HUES6 (cell line): ENCODE measurements at regions not wholly inside any gene's neighbourhood (a gene's known extent, or its start where the extent isn't known, plus 50 kb on each side); places are given as distances from the start of the nearest gene placed in this dataset.
"Not testable (repeated sequence)": the region's sequence is repeated elsewhere in the genome, so short reads cannot be mapped to it uniquely, and the experiment has no call there.

ENCODE experiments used
- H3K27ac ChIP-seq: 2 replicates; pipeline ENCODE4 v1.7.0; 2013; ENCODE audit warnings: low read depth, mild to moderate bottlenecking, low read length, inconsistent platforms
- H3K27me3 ChIP-seq: 2 replicates; pipeline ENCODE4 v1.6.1; 2013; ENCODE audit warnings: low read length; ENCODE audit not compliant: control insufficient read depth, insufficient read depth
- H3K36me3 ChIP-seq: 2 replicates; pipeline ENCODE4 v1.6.1; 2013; ENCODE audit warnings: low read length; ENCODE audit not compliant: control insufficient read depth, insufficient read depth
- H3K4me1 ChIP-seq: 2 replicates; pipeline ENCODE4 v1.6.1; 2013; ENCODE audit warnings: low read length; ENCODE audit not compliant: control insufficient read depth, insufficient read depth
- H3K4me3 ChIP-seq: 2 replicates; pipeline ENCODE4 v1.5.1; 2013; ENCODE audit warnings: low read depth, low read length
- H3K9ac ChIP-seq: one replicate; pipeline ENCODE4 v1.6.1; 2013; ENCODE audit warnings: mild to moderate bottlenecking, low read length
- H3K9me3 ChIP-seq: 2 replicates; pipeline ENCODE4 v1.6.1; 2013; ENCODE audit warnings: low read depth, low read length; ENCODE audit not compliant: control insufficient read depth, insufficient read depth

DNA sequence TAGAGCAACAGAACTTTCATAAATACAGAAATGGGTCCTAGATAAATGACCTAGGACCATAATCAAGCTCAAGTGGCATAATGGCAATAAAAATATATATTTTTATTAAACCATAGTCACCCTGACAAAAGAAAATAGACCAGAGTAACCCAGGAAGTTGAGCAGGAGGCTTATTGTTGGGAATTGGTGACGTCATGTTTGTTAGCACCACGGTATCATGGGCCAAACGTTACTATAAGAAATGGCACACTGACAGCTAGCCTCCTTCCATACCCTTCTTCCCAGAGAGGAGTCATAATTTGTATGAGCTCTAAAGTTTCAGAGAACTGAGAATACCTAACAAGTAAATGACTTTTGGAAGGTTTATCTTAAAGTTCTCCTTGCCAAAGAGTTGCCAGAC lies 1698.2 kb downstream of the REEP3 start:
- H3K27ac ChIP-seq: no peak overlapping the region
- H3K9ac ChIP-seq: no peak overlapping the region
- no peaks in the 10 kb centered on the region for H3K9me3 ChIP-seq
- no peaks in the 10 kb centered on the region for H3K36me3 ChIP-seq
- no peaks in the 10 kb centered on the region for H3K27me3 ChIP-seq
- no peak overlapping the region for H3K4me3 ChIP-seq
- H3K4me1 ChIP-seq: no peaks in the 10 kb centered on the region

- Histone ChIP-seq H3K9ac (no peak overlapping the region), H3K27me3 (no peaks in the 10 kb centered on the region), H3K27ac (no peak overlapping the region), H3K4me1 (peaks cover 11% of the 10 kb centered on the region; the same call in 1 of the 2 replicates), H3K4me3 (no peak overlapping the region), H3K9me3 (no peaks in the 10 kb centered on the region), H3K36me3 (no peaks in the 10 kb centered on the region)
Observed at GRCh38 chr10:65231148-65231547, 1694.7 kb upstream of the LRRTM3 start.

DNA sequence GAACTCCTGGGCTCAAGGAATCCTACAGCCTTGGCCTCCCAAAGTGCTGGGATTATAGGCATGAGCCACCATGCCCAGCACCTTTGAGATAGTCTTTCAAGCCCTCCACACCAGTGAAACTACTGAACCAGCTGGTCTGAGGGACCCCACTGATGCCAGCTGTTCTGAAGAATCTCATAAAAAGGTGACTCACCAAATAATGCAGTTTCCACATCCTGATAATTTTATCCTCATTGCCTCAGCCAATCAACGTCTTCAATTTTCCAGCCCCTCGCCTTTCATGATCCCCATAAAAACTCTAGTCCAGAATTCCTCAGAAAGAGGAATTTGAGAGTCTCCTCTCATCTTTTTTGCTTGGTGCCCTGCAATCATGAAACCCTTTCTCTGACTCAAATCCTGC lies 1691.6 kb upstream of the LRRTM3 start:
- peaks cover 11% of the 10 kb centered on the region; the same call in 1 of the 2 replicates for H3K4me1 ChIP-seq
- H3K9ac ChIP-seq: no peak overlapping the region
- no peaks in the 10 kb centered on the region for H3K27me3 ChIP-seq
- H3K27ac ChIP-seq: no peak overlapping the region
- no peaks in the 10 kb centered on the region for H3K36me3 ChIP-seq
- no peaks in the 10 kb centered on the region for H3K9me3 ChIP-seq
- H3K4me3 ChIP-seq: no peak overlapping the region

GRCh38 chr10:65235266-65235665 lies 1690.6 kb upstream of the LRRTM3 start:
- Histone ChIP-seq H3K4me3 (no peak overlapping the region), H3K27me3 (no peaks in the 10 kb centered on the region), H3K9ac (no peak overlapping the region), H3K36me3 (no peaks in the 10 kb centered on the region), H3K27ac (no peak overlapping the region), H3K4me1 (peaks cover 11% of the 10 kb centered on the region; the same call in 1 of the 2 replicates), H3K9me3 (no peaks in the 10 kb centered on the region)

DNA sequence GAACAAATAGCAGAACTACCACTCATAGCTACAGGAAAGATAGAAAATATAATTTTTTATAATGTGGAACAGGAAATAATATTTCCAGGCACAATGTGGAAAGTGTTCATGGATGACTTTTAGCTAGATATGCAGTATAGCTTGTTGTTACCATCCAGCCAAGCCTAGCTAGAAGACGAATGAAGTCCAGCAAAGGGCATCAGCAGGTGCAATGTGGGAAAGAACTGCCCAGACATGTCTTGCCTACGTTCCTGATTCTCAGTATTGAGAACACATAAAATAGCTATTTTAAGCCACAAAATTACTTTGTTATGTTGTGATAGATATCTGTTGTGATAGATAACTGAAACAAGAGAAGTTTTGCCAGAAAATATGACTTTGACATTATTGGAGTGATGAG lies 1690.0 kb upstream of the LRRTM3 start:
- Histone ChIP-seq H3K36me3 (no peaks in the 10 kb centered on the region), H3K9ac (no peak overlapping the region), H3K27me3 (no peaks in the 10 kb centered on the region), H3K4me1 (peaks cover 11% of the 10 kb centered on the region; the same call in 1 of the 2 replicates), H3K9me3 (no peaks in the 10 kb centered on the region), H3K27ac (no peak overlapping the region), H3K4me3 (no peak overlapping the region)

- H3K9me3 ChIP-seq: no peaks in the 10 kb centered on the region
- no peaks in the 10 kb centered on the region for H3K4me1 ChIP-seq
- H3K27ac ChIP-seq: no peak overlapping the region
- no peak overlapping the region for H3K9ac ChIP-seq
- H3K27me3 ChIP-seq: no peaks in the 10 kb centered on the region
- no peak overlapping the region for H3K4me3 ChIP-seq
- no peaks in the 10 kb centered on the region for H3K36me3 ChIP-seq
Observed at GRCh38 chr10:65265451-65265954, 1660.3 kb upstream of the LRRTM3 start.

GRCh38 chr10:65269551-65269950 lies 1656.3 kb upstream of the LRRTM3 start:
- not testable (repeated sequence) for H3K27me3 ChIP-seq, H3K9ac ChIP-seq, H3K4me3 ChIP-seq, H3K27ac ChIP-seq, H3K36me3 ChIP-seq, H3K9me3 ChIP-seq
- peaks cover 15% of the 10 kb centered on the region; the same call in 1 of the 2 replicates for H3K4me1 ChIP-seq

DNA sequence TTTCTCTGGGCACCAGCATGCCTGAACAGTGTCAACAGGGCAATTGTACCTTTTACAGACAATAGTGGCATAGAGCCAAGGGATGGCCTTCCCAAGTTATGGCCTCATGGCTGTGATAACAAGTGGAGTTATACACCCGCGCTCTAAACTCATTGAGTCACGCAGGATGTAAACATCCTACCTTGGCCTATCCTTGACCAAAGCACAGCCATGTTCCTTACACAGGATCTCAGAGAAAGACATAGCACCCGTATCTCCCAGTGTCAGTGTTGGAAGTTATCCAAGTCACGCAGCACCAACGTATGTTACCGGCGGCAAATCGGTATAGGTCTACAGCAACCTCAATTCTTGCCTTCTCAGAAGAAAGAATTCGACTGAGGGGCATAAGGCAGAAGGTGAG lies 1654.9 kb upstream of the LRRTM3 start:
- Histone ChIP-seq H3K4me1 (peaks cover 15% of the 10 kb centered on the region; the same call in 1 of the 2 replicates), H3K27ac (no peak overlapping the region), H3K9me3 (no peaks in the 10 kb centered on the region), H3K4me3 (no peak overlapping the region), H3K27me3 (no peaks in the 10 kb centered on the region), H3K36me3 (no peaks in the 10 kb centered on the region), H3K9ac (no peak overlapping the region)

DNA sequence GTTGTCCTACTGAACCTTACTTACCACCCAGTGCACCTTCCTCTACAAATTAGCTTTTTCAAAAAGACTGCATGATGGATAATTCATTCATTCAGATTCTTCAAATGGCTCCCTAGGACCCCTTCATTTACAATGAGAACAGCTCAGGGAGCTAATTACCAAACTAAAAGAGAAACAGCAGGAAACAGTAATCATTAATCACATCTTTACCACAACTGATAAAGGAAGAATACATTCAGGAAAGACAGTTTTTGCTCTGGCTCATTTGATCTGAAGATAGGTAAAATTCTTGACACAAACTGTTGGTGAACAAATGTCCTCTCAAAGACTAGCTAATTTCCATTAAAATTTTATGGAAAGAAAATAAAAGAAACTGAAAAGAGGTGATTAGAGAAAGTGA lies 1652.7 kb upstream of the LRRTM3 start:
- peaks cover 15% of the 10 kb centered on the region; the same call in 1 of the 2 replicates for H3K4me1 ChIP-seq
- H3K36me3 ChIP-seq: no peaks in the 10 kb centered on the region
- no peaks in the 10 kb centered on the region for H3K27me3 ChIP-seq
- H3K27ac ChIP-seq: no peak overlapping the region
- no peak overlapping the region for H3K4me3 ChIP-seq
- H3K9ac ChIP-seq: no peak overlapping the region
- H3K9me3 ChIP-seq: peaks cover 6% of the 10 kb centered on the region; the same call in 1 of the 2 replicates

DNA sequence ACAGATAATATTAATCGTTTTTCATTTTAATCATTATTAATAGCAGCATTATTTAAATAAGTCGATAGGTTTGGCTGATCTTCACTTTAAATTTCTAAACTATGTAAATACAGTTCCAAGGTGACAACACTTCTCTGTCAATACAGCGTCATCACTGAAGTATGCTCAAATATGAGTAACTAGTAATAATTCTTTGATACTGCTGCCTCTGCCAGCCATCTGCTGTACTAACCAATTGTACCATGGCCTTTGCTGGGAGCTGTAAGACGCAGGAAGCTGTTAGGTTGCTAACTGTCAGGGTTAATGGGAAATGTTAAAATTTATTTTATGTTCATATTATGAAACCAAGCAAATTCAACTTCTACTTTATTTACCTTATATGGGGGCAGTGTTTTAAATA lies 1650.5 kb upstream of the LRRTM3 start:
- peaks cover 15% of the 10 kb centered on the region; the same call in 1 of the 2 replicates for H3K4me1 ChIP-seq
- peaks cover 25% of the 10 kb centered on the region for H3K9me3 ChIP-seq
- no peaks in the 10 kb centered on the region for H3K27me3 ChIP-seq
- H3K9ac ChIP-seq: no peak overlapping the region
- no peak overlapping the region for H3K4me3 ChIP-seq
- H3K27ac ChIP-seq: no peak overlapping the region
- no peaks in the 10 kb centered on the region for H3K36me3 ChIP-seq

GRCh38 chr10:65284495-65285041 lies 1641.3 kb upstream of the LRRTM3 start:
- Histone ChIP-seq H3K9ac (no peak overlapping the region), H3K4me1 (no peaks in the 10 kb centered on the region), H3K36me3 (no peaks in the 10 kb centered on the region), H3K27ac (no peak overlapping the region), H3K27me3 (no peaks in the 10 kb centered on the region), H3K4me3 (no peak overlapping the region), H3K9me3 (peaks cover 17% of the 10 kb centered on the region)
